ENCODE measurements at regions not wholly inside any gene's neighbourhood (a gene's known extent, or its start where the extent isn't known, plus 50 kb on each side); places are given as distances from the start of the nearest gene placed in this dataset.

DNA sequence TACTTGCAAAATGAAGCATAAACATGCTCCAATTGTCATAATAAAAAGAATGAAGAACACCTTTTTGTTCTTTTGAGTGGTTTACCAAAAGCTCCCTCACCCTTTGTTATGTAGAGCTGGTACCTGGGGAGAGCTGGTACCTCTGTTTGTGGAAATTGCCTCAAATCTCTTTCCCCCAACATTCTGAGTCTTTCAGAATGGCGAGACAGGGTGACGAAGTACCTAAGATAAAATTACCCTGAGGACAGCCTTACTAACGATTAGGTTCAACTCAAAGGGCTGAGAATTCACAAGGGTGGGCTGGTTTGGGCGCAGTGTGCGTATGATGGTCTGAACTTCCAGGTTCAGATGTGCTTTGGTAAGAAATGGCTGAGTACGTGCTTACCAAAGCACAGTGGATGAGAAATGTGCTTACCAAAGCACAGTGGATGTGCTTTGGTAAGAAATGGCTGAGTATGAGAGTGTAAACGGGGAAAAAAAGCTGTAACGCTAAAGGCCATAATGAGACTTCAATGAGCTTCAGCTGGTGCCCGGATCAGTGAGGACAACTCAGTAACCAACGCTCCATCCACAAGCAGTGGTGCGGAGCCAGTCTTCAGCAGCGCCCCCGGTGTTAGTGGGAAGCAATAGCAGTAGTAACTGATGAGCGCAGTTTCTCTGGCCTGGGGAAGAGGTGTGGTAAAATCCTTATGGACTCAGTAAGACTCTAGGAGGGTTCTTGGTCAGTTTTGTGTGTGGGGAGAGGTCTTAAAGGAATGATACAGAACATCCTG, 72.3 kb upstream of the LRIG1 start:
- TF ChIP-seq, protein P1, sequence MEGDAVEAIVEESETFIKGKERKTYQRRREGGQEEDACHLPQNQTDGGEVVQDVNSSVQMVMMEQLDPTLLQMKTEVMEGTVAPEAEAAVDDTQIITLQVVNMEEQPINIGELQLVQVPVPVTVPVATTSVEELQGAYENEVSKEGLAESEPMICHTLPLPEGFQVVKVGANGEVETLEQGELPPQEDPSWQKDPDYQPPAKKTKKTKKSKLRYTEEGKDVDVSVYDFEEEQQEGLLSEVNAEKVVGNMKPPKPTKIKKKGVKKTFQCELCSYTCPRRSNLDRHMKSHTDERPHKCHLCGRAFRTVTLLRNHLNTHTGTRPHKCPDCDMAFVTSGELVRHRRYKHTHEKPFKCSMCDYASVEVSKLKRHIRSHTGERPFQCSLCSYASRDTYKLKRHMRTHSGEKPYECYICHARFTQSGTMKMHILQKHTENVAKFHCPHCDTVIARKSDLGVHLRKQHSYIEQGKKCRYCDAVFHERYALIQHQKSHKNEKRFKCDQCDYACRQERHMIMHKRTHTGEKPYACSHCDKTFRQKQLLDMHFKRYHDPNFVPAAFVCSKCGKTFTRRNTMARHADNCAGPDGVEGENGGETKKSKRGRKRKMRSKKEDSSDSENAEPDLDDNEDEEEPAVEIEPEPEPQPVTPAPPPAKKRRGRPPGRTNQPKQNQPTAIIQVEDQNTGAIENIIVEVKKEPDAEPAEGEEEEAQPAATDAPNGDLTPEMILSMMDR (IDR thresholded peaks at IDR 0.05) = peak in 5 of 12 donors; percentile 13 to 29 (median 24)
- TF ChIP-seq POLR2A (IDR thresholded peaks at IDR 0.05) = no peak

All from heart left ventricle (tissue), 13 donors.